GM12878 (cell line): ENCODE measurements at regions not wholly inside any gene's neighbourhood (a gene's known extent, or its start where the extent isn't known, plus 50 kb on each side); places are given as distances from the start of the nearest gene placed in this dataset.

Experiments used
- ASH2L ChIP-seq: fragments of 300-600, 200-600 bp; sonication (generic); IDR thresholded peaks from 2 replicates; pipeline ENCODE4 v1.6.1; 2017; ENCODE audit warnings: low read depth, mild to moderate bottlenecking, borderline replicate concordance
- CBX3 ChIP-seq: fragments of 200-600 bp; sonication (generic); IDR thresholded peaks from 2 replicates; pipeline ENCODE4 v1.6.1; 2016; ENCODE audit warnings: low read depth, borderline replicate concordance
- EZH2 ChIP-seq: IDR thresholded peaks from 2 replicates; pipeline ENCODE4 v1.6.1; 2012; ENCODE audit warnings: low read depth, mild to moderate bottlenecking, control low read depth, inconsistent platforms, low read length, borderline replicate concordance; ENCODE audit not compliant: control insufficient read depth
- GABPA ChIP-seq: IDR thresholded peaks from 2 replicates; pipeline ENCODE4 v1.6.1; 2014; ENCODE audit warnings: antibody characterized with exemption, low read depth, mild to moderate bottlenecking, inconsistent platforms
- HCFC1 ChIP-seq: fragments of 150-350 bp; IDR thresholded peaks from 2 replicates; pipeline ENCODE4 v1.6.1; 2014; ENCODE audit warnings: low read length
- POLR2AphosphoS2 ChIP-seq: IDR thresholded peaks from 2 replicates; pipeline ENCODE4 v1.6.1; 2011; ENCODE audit warnings: low read depth, mild to moderate bottlenecking, low read length, improper control_type of control experiment, moderate library complexity
- TBL1XR1 ChIP-seq: IDR thresholded peaks from 2 replicates; pipeline ENCODE4 v1.6.1; 2012; ENCODE audit warnings: low read depth, low read length, improper control_type of control experiment
- TCF12 ChIP-seq: IDR thresholded peaks from 2 replicates; pipeline ENCODE4 v1.6.1; 2011; ENCODE audit warnings: low read depth, mild to moderate bottlenecking, low read length
- TCF7 ChIP-seq: IDR thresholded peaks from 2 replicates; pipeline ENCODE4 v1.6.1; 2014; ENCODE audit warnings: antibody characterized with exemption, borderline replicate concordance
- TF ChIP-seq, protein P1 (sequence below): IDR thresholded peaks from 2 replicates; pipeline ENCODE4 v1.6.1; 2011; ENCODE audit warnings: borderline replicate concordance, low read depth, mild to moderate bottlenecking, moderate library complexity, mixed read lengths, low read length; ENCODE audit not compliant: insufficient read depth; ENCODE audit errors: extremely low read length
- TF ChIP-seq, protein P2 (sequence below): IDR thresholded peaks from 2 replicates; pipeline ENCODE4 v1.6.1; 2011; ENCODE audit warnings: low read depth, mild to moderate bottlenecking, low read length, moderate library complexity, borderline replicate concordance; ENCODE audit errors: extremely low read depth
- TF ChIP-seq, protein P3 (sequence below): fragments of 450-650 bp; IDR thresholded peaks from 2 replicates; pipeline ENCODE4 v1.6.1; 2014; ENCODE audit warnings: mild to moderate bottlenecking

- TF ChIP-seq TCF12 (no peak), CBX3 (no peak), HCFC1 (no peak), POLR2AphosphoS2 (no peak), EZH2 (no peak), GABPA (no peak), ASH2L (no peak), TCF7 (no peak), TBL1XR1 (no peak)
- TF ChIP-seq, protein P1, sequence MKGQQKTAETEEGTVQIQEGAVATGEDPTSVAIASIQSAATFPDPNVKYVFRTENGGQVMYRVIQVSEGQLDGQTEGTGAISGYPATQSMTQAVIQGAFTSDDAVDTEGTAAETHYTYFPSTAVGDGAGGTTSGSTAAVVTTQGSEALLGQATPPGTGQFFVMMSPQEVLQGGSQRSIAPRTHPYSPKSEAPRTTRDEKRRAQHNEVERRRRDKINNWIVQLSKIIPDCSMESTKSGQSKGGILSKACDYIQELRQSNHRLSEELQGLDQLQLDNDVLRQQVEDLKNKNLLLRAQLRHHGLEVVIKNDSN, result no peak
- TF ChIP-seq, protein P2, sequence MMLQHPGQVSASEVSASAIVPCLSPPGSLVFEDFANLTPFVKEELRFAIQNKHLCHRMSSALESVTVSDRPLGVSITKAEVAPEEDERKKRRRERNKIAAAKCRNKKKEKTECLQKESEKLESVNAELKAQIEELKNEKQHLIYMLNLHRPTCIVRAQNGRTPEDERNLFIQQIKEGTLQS, result no peak
- TF ChIP-seq, protein P3, sequence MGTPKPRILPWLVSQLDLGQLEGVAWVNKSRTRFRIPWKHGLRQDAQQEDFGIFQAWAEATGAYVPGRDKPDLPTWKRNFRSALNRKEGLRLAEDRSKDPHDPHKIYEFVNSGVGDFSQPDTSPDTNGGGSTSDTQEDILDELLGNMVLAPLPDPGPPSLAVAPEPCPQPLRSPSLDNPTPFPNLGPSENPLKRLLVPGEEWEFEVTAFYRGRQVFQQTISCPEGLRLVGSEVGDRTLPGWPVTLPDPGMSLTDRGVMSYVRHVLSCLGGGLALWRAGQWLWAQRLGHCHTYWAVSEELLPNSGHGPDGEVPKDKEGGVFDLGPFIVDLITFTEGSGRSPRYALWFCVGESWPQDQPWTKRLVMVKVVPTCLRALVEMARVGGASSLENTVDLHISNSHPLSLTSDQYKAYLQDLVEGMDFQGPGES, result no peak
These were observed 128.9 kb upstream of the PDE10A start for GRCh38 chr6:165791876-165792437.
